ENCODE measurements at regions not wholly inside any gene's neighbourhood (a gene's known extent, or its start where the extent isn't known, plus 50 kb on each side); places are given as distances from the start of the nearest gene placed in this dataset.

GRCh38 chr1:112265931-112266330, 130.1 kb upstream of the CTTNBP2NL start:
- no peaks in the 10 kb centered on the region for H4K20me1 ChIP-seq (ENCODE audit: insufficient read depth)
- CTCF ChIA-PET: no interaction called here
- intact Hi-C loops (cut with micrococcal nuclease; ENCODE audit: unreplicated experiment): no loop called here
- H3K9me2 ChIP-seq (ENCODE audit: insufficient read depth): no peaks in the 10 kb centered on the region
- H3K4me2 ChIP-seq: no peak overlapping the region
- H3K79me2 ChIP-seq (ENCODE audit: low read depth): no peaks in the 10 kb centered on the region
- no peak overlapping the region for H2AFZ ChIP-seq
- no peak overlapping the region for H3K27ac ChIP-seq
- peaks cover 16% of the 10 kb centered on the region; the same call in 1 of the 2 replicates for H3K27me3 ChIP-seq (ENCODE audit: insufficient read depth, low read depth)
- TF ChIP-seq EZH2 (IDR thresholded peaks at IDR 0.05; ENCODE audit: low read depth) (no peak), CTCF (conservative IDR thresholded peaks at IDR 0.05) (no peak)
- no peak overlapping the region for H3K4me3 ChIP-seq
- no peaks in the 10 kb centered on the region for H3F3A ChIP-seq (ENCODE audit: insufficient read depth, low read depth)
- no TSS peak for BruUV-seq (replicated peaks)
- H3K9me3 ChIP-seq (ENCODE audit: insufficient read depth, low read depth): no peaks in the 10 kb centered on the region
- no peaks in the 10 kb centered on the region for H3K4me1 ChIP-seq (replicated peaks; ENCODE audit: insufficient read depth)
- POLR2A ChIA-PET (ENCODE audit: unreplicated experiment): no interaction called here
- DNase-seq: no peak
- H3K36me3 ChIP-seq (ENCODE audit: low read depth): no peaks in the 10 kb centered on the region

- H3K4me3 ChIP-seq: no peak overlapping the region
- H3K27me3 ChIP-seq (ENCODE audit: insufficient read depth, low read depth): peaks cover 25% of the 10 kb centered on the region; the same call in 1 of the 2 replicates
- TF ChIP-seq EZH2 (IDR thresholded peaks at IDR 0.05; ENCODE audit: low read depth) (no peak), CTCF (conservative IDR thresholded peaks at IDR 0.05) (no peak)
- H3K4me2 ChIP-seq: no peak overlapping the region
- H3K27ac ChIP-seq: no peak overlapping the region
- H3K79me2 ChIP-seq (ENCODE audit: low read depth): no peaks in the 10 kb centered on the region
- no peaks in the 10 kb centered on the region for H3F3A ChIP-seq (ENCODE audit: insufficient read depth, low read depth)
- CTCF ChIA-PET: no interaction called here
- no peaks in the 10 kb centered on the region for H4K20me1 ChIP-seq (ENCODE audit: insufficient read depth)
- no peaks in the 10 kb centered on the region for H3K9me2 ChIP-seq (ENCODE audit: insufficient read depth)
- intact Hi-C loops (cut with micrococcal nuclease; ENCODE audit: unreplicated experiment): no loop called here
- no peaks in the 10 kb centered on the region for H3K9me3 ChIP-seq (ENCODE audit: insufficient read depth, low read depth)
- POLR2A ChIA-PET (ENCODE audit: unreplicated experiment): no interaction called here
- no TSS peak for BruUV-seq (replicated peaks)
- no peak for DNase-seq
- no peak overlapping the region for H2AFZ ChIP-seq
- H3K36me3 ChIP-seq (ENCODE audit: low read depth): no peaks in the 10 kb centered on the region
- no peaks in the 10 kb centered on the region for H3K4me1 ChIP-seq (replicated peaks; ENCODE audit: insufficient read depth)
Measured at GRCh38 chr1:112267206-112267605, 128.8 kb upstream of the CTTNBP2NL start.

GRCh38 chr1:112267929-112268328, 128.1 kb upstream of the CTTNBP2NL start:
- Histone ChIP-seq H2AFZ (no peak overlapping the region), H3K79me2 (ENCODE audit: low read depth) (no peaks in the 10 kb centered on the region), H3K27ac (no peak overlapping the region), H3K9me2 (ENCODE audit: insufficient read depth) (no peaks in the 10 kb centered on the region), H3K27me3 (ENCODE audit: insufficient read depth, low read depth) (peaks cover 28% of the 10 kb centered on the region; the same call in 1 of the 2 replicates), H3K36me3 (ENCODE audit: low read depth) (no peaks in the 10 kb centered on the region), H3K4me1 (replicated peaks; ENCODE audit: insufficient read depth) (no peaks in the 10 kb centered on the region), H3F3A (ENCODE audit: insufficient read depth, low read depth) (no peaks in the 10 kb centered on the region), H3K4me2 (no peak overlapping the region), H3K9me3 (ENCODE audit: insufficient read depth, low read depth) (no peaks in the 10 kb centered on the region), H4K20me1 (ENCODE audit: insufficient read depth) (no peaks in the 10 kb centered on the region), H3K4me3 (no peak overlapping the region)
- no TSS peak for BruUV-seq (replicated peaks)
- CTCF ChIA-PET: no interaction called here
- TF ChIP-seq EZH2 (IDR thresholded peaks at IDR 0.05; ENCODE audit: low read depth): no peak
- TF ChIP-seq CTCF (conservative IDR thresholded peaks at IDR 0.05): no peak
- POLR2A ChIA-PET (ENCODE audit: unreplicated experiment): no interaction called here
- intact Hi-C loops (cut with micrococcal nuclease; ENCODE audit: unreplicated experiment): no loop called here
- no peak for DNase-seq
